GM08714 (cell line): ENCODE measurements at regions not wholly inside any gene's neighbourhood (a gene's known extent, or its start where the extent isn't known, plus 50 kb on each side); places are given as distances from the start of the nearest gene placed in this dataset.
"Not testable (repeated sequence)": the region's sequence is repeated elsewhere in the genome, so short reads cannot be mapped to it uniquely, and the experiment has no call there.

Source experiments
- H3K4me3 ChIP-seq: fragments of 200-500 bp; sonication (Bioruptor generic); 2 replicates; pipeline ENCODE4 v1.5.1; 2014; ENCODE audit warnings: mild to moderate bottlenecking, low read length, inconsistent platforms
- ZNF274 ChIP-seq: IDR thresholded peaks from 2 replicates; pipeline ENCODE4 v1.6.1; 2012; ENCODE audit warnings: mild to moderate bottlenecking, low read depth, low read length

DNA sequence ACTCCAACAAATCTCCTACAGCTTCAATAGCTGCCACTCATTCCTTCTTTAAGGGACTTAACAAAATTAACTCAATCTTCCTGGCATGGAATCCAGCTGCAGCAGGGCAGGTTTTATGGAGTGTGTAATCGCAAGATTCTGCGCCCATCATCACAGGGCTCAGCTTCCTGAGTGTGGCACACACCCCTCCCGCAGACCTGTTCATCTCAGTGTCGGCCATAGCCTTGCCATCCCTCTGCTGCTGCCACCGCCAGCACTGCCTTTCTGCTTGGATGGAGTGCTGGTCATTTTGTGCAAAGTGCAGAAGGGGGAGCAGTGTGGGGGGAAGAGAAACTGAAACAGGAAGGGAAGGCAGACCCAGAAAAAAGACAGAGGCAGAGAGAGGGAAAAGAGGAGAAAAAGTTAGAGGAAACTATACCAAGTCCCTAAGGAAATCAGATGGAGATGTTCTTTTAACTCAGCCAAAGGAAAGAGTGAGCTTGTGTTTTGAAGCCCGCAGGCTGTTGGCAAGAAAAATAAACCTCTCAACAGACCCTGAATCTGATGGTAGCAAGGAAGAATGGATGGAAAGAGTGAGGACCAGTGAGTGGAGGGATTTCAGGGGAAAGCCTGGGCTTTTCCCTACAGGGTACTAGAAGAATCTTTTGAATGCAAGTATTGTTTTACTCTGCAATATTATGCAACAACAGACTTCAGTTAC lies 324.2 kb downstream of the SEC16B start:
- TF ChIP-seq ZNF274: no peak
- H3K4me3 ChIP-seq: no peak overlapping the region

DNA sequence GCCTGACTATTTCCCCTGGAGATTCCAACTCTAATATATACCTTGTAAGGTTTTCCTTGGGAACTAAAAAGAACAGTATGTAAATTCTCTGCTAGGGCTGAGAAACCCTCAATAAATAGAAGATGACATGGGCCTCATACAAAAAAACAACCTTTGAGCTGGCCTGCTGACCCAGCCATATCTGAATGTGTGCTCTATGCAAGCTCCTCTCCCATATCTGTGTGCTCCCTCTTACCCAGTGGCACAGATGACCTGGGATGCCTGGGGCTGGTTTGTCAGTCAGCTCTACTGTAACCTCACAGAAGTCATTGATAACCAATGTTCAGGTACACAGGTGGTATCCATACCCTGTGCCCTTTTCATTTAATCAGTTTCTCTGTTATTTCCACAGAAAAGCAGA lies 329.2 kb downstream of the SEC16B start:
- H3K4me3 ChIP-seq: no peak overlapping the region
- no peak for TF ChIP-seq ZNF274

DNA sequence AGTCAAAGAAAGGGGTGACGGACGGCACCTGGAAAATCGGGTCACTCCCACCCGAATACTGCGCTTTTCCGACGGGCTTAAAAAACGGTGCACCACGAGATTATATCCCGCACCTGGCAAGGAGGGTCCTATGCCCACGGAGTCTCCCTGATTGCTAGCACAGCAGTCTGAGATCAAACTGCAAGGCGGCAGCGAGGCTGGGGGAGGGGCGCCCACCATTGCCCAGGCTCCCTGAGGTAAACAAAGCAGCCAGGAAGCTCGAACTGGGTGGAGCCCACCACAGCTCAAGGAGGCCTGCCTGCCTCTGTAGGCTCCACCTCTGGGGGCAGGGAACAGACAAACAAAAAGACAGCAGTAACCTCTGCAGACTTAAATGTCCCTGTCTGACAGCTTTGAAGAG lies 335.7 kb downstream of the SEC16B start:
- not testable (repeated sequence) for H3K4me3 ChIP-seq

GRCh38 chr1:177632923-177633615 lies 336.8 kb downstream of the SEC16B start:
- no peak for TF ChIP-seq ZNF274
- no peak overlapping the region for H3K4me3 ChIP-seq

- TF ChIP-seq ZNF274: no peak
- no peak overlapping the region for H3K4me3 ChIP-seq
Measured at GRCh38 chr1:177631770-177632169, 338.1 kb downstream of the SEC16B start.

- TF ChIP-seq ZNF274: no peak
- H3K4me3 ChIP-seq: no peak overlapping the region
Measured at GRCh38 chr1:177629526-177629925, 340.3 kb downstream of the SEC16B start.

- TF ChIP-seq ZNF274: no peak
- no peak overlapping the region for H3K4me3 ChIP-seq
Measured at GRCh38 chr1:177627148-177627910, 342.5 kb downstream of the SEC16B start.

DNA sequence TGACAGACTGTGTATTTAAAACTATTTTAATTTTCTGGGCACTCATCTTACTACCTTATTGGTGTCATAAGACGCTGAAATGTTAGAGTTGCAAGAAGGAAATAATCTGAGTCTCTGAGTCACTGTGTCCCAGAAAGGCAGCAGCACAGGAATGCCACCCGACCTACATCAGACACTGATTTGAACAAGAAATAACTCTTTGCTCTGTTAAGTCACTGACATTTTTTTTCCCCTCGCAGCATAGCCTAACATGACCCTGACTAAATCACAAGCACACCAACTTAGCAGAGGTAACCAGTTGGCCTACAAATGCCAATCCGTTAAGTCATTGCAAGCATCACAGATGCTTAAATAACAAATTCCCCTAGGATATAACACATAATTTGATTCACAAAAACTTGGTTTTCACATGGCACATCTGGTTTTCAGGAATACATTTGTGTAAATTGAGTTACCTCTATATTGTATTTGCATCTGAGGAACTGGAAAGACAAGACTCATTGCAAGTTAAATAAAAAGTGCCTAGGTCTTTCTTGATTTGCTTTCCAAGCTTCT lies 349.1 kb downstream of the SEC16B start:
- H3K4me3 ChIP-seq: no peak overlapping the region
- TF ChIP-seq ZNF274: no peak

DNA sequence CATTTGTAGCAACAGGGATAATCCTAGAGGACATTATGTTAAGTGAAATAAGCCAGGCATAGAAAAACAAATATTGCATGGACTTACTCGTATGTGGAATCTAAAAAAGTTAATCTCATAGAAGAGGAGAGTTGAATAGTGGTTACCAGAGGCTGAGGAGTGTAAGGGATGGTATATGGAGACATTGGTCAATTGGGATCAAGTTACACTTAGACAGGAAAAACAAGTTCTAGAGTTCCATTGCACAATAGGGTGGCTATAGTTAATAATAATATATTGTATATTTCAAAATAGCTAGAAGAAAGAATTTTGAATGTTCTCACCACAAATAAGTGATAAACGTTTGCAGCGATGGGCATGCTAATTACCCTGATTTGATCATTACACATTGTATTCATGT lies 354.6 kb downstream of the SEC16B start:
- H3K4me3 ChIP-seq: no peak overlapping the region
- no peak for TF ChIP-seq ZNF274

GRCh38 chr1:177611402-177611801 lies 358.5 kb downstream of the SEC16B start:
- no peak for TF ChIP-seq ZNF274

DNA sequence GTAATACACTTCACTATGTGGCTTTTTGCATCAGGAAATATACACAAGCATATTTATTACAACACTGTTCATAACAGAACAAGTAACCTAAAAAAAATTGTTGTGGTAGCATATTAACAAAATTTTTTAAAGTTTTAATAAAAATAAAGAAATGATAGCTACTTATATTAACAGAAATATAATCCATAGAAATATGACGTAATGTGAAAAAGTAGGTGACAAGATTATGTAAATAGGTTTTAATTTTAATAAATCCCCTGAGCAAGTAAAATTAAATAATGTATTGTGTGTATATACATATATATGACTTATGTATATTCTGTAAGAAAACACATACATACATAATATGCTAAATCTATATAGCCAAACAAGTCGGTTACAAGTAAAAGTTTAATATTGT lies 359.9 kb downstream of the SEC16B start:
- no peak overlapping the region for H3K4me3 ChIP-seq
- no peak for TF ChIP-seq ZNF274

More at GRCh38 chr1:177611402-177611801, 358.5 kb downstream of the SEC16B start:
- H3K4me3 ChIP-seq: no peak overlapping the region

DNA sequence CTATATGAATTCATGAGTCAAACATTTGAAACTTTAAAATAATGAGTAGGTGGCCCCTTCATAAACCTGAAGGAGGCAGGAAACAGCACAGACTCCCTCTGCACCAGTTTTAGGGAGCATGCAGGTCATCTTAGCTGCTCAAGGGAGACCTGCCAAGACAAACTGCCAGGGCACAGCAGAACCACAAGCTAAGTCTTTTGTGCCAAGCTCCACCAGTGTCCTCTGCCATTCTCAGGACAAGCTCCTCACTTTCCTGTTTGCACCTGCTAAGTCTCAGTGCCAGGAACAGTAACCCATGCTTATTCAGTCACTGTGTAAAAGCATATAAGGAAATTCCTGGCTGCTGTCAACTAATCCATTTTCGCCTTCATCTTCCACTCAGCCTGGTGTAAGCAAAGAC lies 368.9 kb downstream of the SEC16B start:
- no peak overlapping the region for H3K4me3 ChIP-seq
- no peak for TF ChIP-seq ZNF274

GRCh38 chr1:177600321-177600720 lies 369.5 kb downstream of the SEC16B start:
- TF ChIP-seq ZNF274: no peak
- no peak overlapping the region for H3K4me3 ChIP-seq

- H3K4me3 ChIP-seq: no peak overlapping the region
- no peak for TF ChIP-seq ZNF274
Measured at GRCh38 chr1:177597393-177597792, 372.5 kb downstream of the SEC16B start.

DNA sequence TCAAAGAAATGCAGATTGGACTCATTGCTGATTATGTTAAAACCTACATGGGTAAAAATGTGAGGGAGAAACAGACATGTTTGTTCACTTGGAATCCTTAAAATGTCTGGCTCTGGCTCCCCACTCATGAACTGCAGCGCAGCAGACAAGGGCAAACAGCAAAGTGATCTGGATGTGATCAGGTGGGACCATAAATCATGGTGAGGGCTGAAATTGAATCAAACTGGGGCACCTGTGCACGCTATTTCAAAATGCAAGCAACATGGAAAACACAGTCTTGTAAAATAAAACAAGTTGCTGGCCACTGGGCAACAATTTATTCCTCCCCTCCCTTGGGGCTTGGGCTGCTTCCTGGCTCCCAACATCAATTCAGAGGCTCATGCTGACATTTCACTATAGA lies 373.4 kb downstream of the SEC16B start:
- no peak overlapping the region for H3K4me3 ChIP-seq
- no peak for TF ChIP-seq ZNF274
